GM13976 (cell line): ENCODE measurements at regions not wholly inside any gene's neighbourhood (a gene's known extent, or its start where the extent isn't known, plus 50 kb on each side); places are given as distances from the start of the nearest gene placed in this dataset.

Experiments used
- DNase-seq: peaks from one replicate; pipeline ENCODE4 v3.0.0; 2012; ENCODE audit warnings: low spot score
- in situ Hi-C: fragments of 300-500 bp; cut with MboI; formaldehyde crosslinking; loops from one replicate; pipeline ENCODE4 v1.12.0; 2022; ENCODE audit warnings: low sequenced_read_pairs, mixed read lengths, inconsistent platforms; ENCODE audit not compliant: unreplicated experiment
- TF ChIP-seq, protein P1 (sequence below): IDR thresholded peaks from 2 replicates; pipeline ENCODE4 v1.5.1; 2012; ENCODE audit warnings: borderline replicate concordance, mild to moderate bottlenecking; ENCODE audit not compliant: insufficient read depth; ENCODE audit errors: extremely low read depth, missing control alignments, control extremely low read depth

DNA sequence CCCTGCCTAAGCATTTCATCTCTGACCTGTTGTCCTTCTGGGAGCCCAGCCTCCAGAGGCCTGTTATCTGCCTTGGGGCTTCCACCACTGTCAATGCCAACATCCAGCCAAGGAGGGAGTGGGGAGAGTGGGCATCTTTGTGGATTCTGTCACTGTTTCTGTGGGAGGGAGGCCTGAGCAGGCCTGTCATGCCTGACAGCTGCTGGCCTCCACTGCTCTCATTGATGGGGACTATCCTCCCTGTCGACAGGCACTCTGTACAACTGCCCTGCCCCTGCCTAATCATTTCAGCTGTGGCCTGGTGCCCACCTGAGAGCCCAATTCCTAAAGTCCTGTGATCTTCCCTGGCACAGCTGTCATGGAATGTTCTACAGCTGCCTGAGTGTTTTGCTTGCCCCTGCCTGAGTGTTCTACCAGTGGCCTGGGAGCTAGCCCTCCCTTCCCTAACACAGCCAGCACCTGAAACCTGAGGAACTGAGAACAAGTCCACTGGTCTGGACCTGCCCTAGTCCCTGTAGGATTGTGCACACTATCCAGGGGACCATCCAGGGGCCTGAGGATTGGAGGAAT is 145.3 kb downstream of the FAM83B start:
- TF ChIP-seq, protein P1, sequence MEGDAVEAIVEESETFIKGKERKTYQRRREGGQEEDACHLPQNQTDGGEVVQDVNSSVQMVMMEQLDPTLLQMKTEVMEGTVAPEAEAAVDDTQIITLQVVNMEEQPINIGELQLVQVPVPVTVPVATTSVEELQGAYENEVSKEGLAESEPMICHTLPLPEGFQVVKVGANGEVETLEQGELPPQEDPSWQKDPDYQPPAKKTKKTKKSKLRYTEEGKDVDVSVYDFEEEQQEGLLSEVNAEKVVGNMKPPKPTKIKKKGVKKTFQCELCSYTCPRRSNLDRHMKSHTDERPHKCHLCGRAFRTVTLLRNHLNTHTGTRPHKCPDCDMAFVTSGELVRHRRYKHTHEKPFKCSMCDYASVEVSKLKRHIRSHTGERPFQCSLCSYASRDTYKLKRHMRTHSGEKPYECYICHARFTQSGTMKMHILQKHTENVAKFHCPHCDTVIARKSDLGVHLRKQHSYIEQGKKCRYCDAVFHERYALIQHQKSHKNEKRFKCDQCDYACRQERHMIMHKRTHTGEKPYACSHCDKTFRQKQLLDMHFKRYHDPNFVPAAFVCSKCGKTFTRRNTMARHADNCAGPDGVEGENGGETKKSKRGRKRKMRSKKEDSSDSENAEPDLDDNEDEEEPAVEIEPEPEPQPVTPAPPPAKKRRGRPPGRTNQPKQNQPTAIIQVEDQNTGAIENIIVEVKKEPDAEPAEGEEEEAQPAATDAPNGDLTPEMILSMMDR: no peak
- DNase-seq: no peak
- in situ Hi-C loops: loop anchor here (25.0 kb wide), 1 partner anchor 1005 kb away; no protein-coding TSS in a partner anchor

DNA sequence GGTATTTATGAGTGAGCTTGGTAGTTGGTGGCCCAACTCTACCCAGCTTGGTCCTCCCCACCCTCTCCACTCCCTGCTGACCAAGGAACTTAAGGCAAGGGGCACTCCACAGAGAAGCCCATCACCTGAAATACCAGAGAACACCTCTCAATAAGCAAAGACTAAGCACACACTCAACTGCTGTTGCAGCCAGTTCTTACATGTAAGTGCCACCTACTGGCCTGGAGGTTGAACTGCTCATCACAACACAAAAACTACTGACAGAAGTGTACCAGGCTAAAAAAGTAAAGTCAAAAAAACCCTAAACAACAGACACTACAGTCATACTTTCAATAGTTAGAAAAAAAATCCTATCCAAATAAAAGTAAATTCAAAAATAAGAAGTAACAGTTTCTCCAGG is 146.2 kb downstream of the FAM83B start:
- TF ChIP-seq, protein P1: no peak
- in situ Hi-C loops: loop anchor here (25.0 kb wide), 1 partner anchor 1005 kb away; no protein-coding TSS in a partner anchor

DNA sequence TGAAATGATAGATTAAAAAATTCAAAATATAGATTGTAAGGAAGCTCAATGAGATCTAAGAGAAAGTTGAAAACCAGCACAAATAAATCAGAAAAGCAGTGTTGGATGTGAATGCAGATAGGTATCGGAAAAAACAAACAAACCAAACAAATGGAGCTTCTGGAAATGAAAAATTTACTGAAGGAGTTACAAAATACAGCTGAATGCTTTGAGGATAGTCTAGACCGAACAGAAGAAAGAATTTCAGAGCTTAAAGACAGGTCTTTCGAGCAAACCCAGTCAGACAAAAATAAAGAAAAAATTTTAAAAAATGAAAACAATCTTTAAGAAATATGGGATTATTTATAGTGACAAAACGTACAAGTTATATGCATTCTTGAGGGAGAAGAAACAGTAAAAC is 146.7 kb downstream of the FAM83B start:
- in situ Hi-C loops: loop anchor here (25.0 kb wide), 1 partner anchor 1006 kb away; no protein-coding TSS in a partner anchor
- no peak for DNase-seq
- TF ChIP-seq, protein P1: no peak

More for the DNA sequence above, 146.2 kb downstream of the FAM83B start:
- no peak for DNase-seq

DNA sequence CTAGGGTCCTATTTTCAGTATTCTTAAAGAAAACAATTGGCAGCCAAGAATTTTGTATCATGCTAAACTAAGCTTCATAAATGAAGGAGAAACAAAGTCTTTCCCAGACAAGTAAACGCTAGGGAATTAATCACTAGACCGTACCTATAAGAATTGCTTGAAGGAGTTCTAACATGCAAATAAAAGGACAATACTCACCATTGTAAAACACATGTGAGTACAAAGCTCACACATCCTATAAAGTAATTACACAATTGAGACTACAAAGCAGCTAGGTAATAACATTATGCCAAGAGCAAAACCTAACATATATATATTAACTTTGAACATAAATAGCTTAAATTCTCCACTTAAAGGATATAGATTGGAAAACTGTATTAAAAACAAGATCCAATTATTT is 147.4 kb downstream of the FAM83B start:
- TF ChIP-seq, protein P1: no peak
- no peak for DNase-seq
- in situ Hi-C loops: loop anchor here (25.0 kb wide), 1 partner anchor 1007 kb away; no protein-coding TSS in a partner anchor

DNA sequence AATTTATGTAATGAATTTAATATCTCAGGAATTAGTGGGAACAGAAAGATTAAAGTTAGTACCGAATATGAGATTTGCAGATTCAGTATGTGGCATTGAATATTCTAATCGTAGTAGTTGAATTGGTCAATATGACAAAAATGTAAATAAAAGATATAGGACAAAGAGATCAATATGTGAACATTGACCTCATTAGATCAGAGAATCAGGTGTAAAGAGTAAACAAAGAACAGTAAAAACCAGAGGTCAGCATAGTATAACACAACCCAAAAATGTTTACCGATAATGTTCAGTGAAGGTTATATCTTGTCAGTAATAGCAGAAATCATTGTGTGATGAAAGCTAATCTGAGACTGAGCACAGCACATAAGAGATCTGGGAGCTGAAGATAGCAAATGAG is 152.0 kb downstream of the FAM83B start:
- TF ChIP-seq, protein P1: no peak
- no peak for DNase-seq
- in situ Hi-C loops: loop anchor here (25.0 kb wide), 1 partner anchor 1011 kb away; no protein-coding TSS in a partner anchor

DNA sequence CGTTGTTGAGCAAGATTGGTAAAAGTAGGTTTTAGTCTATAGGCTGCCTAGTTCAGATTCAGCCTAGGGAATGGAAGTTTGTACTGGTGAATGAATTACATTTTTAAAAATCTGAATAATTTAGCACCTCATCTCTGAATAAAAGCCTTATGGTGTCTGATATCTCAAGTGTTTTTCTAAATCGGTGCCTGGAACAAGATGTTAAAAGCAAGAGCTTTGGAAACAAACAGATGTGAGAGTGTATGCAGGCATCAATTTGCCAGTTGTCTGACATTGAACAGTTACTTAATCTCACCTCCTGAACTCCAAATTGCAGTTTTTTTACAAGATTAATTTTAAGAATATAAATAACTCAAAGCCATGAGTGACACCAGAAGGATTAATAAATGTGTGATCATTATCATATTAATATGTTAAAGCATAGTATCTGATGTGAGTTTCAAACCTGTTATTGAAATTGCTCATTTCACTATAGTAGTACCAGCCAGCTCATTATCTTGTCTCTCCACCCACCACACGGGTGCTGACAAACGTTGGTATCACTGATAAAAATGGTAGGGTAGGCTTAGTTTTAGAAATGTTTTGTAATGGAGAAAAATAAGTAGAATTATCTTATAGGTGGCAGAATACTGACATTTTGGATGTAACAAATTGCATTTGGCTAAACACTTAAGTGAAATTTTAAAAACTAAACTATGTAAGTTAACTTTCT is 157.3 kb downstream of the FAM83B start:
- DNase-seq: no peak
- TF ChIP-seq, protein P1: no peak
- in situ Hi-C loops: no loop called here
